Fibroblast of lung (primary cell): ENCODE measurements at regions not wholly inside any gene's neighbourhood (a gene's known extent, or its start where the extent isn't known, plus 50 kb on each side); places are given as distances from the start of the nearest gene placed in this dataset.

Experiments used
- CTCF ChIP-seq, 2 donors: IDR thresholded peaks in 1 of 2; conservative IDR thresholded peaks in 1 of 2; 1 replicate in 1 of 2; 2 replicates in 1 of 2; pipeline ENCODE4 v1.5.1; 2011 to 2012; ENCODE audit warnings: low read length in 2 of 2, control low read depth in 1 of 2, inconsistent platforms in 1 of 2, low read depth in 1 of 2, mild to moderate bottlenecking in 1 of 2
- EZH2 ChIP-seq: IDR thresholded peaks from 2 replicates; pipeline ENCODE4 v1.5.1; 2012; ENCODE audit warnings: low read length, control low read depth, mild to moderate bottlenecking; ENCODE audit errors: missing control alignments

GRCh38 chr6:169960003-169960344, 208.6 kb downstream of the ERMARD start:
- no peak for TF ChIP-seq EZH2
- no peak for TF ChIP-seq CTCF (conservative IDR thresholded peaks at IDR 0.05 in 1 of 2, IDR thresholded peaks at IDR 0.05 in 1 of 2; ENCODE audit: low read depth in 1 of 2, low read length in 2 of 2)
